DMS53 treated with DMSO at 0.1 percent for 48 hours (cell line): ENCODE measurements at regions not wholly inside any gene's neighbourhood (a gene's known extent, or its start where the extent isn't known, plus 50 kb on each side); places are given as distances from the start of the nearest gene placed in this dataset.
"Not testable (repeated sequence)": the region's sequence is repeated elsewhere in the genome, so short reads cannot be mapped to it uniquely, and the experiment has no call there.

ENCODE experiments used
- DNase-seq: peaks from one replicate; lab custom pipeline; 2025; ENCODE audit not compliant: unreplicated experiment; lab: John Stamatoyannopoulos, UW

GRCh38 chr7:106386958-106387357 is 102.2 kb upstream of the NAMPT start:
- no peak for DNase-seq

- no peak for DNase-seq
Observed at GRCh38 chr7:106384373-106384772, 99.6 kb upstream of the NAMPT start.

- DNase-seq: no peak
Observed at GRCh38 chr7:106382929-106383328, 98.1 kb upstream of the NAMPT start.

GRCh38 chr7:106382129-106382528 is 97.3 kb upstream of the NAMPT start:
- DNase-seq: no peak

GRCh38 chr7:106381252-106381651 is 96.5 kb upstream of the NAMPT start:
- DNase-seq: no peak

- DNase-seq: no peak
Observed at GRCh38 chr7:106377847-106378361, 93.1 kb upstream of the NAMPT start.

- DNase-seq: no peak
Observed at GRCh38 chr7:106376026-106376799, 91.4 kb upstream of the NAMPT start.

GRCh38 chr7:106375499-106375898 is 90.7 kb upstream of the NAMPT start:
- no peak for DNase-seq

- DNase-seq: no peak
Observed at GRCh38 chr7:106374437-106374836, 89.7 kb upstream of the NAMPT start.

GRCh38 chr7:106372595-106373318 is 88.0 kb upstream of the NAMPT start:
- no peak for DNase-seq

- DNase-seq: no peak
Observed at GRCh38 chr7:106372126-106372525, 87.3 kb upstream of the NAMPT start.

- no peak for DNase-seq
Observed at GRCh38 chr7:106371629-106372028, 86.8 kb upstream of the NAMPT start.

- no peak for DNase-seq
Observed at GRCh38 chr7:106370542-106370941, 85.8 kb upstream of the NAMPT start.

- no peak for DNase-seq
Observed at GRCh38 chr7:106369816-106370215, 85.0 kb upstream of the NAMPT start.

GRCh38 chr7:106369352-106369751 is 84.6 kb upstream of the NAMPT start:
- no peak for DNase-seq

- no peak for DNase-seq
Observed at GRCh38 chr7:106367664-106368063, 82.9 kb upstream of the NAMPT start.

- peak; percentile 33 for DNase-seq
Observed at GRCh38 chr7:106367018-106367420, 82.2 kb upstream of the NAMPT start.

GRCh38 chr7:106365252-106366005 is 80.6 kb upstream of the NAMPT start:
- no peak for DNase-seq

GRCh38 chr7:106362507-106362906 is 77.7 kb upstream of the NAMPT start:
- DNase-seq: not testable (repeated sequence)

GRCh38 chr7:106358103-106358663 is 73.4 kb upstream of the NAMPT start:
- no peak for DNase-seq

GRCh38 chr7:106357675-106358074 is 72.9 kb upstream of the NAMPT start:
- DNase-seq: no peak
